ENCODE measurements at regions not wholly inside any gene's neighbourhood (a gene's known extent, or its start where the extent isn't known, plus 50 kb on each side); places are given as distances from the start of the nearest gene placed in this dataset.

- no peak for TF ChIP-seq CTCF (IDR thresholded peaks at IDR 0.05; ENCODE audit: borderline replicate concordance, extremely low read depth, low read length, poor library complexity, severe bottlenecking)
- TF ChIP-seq EZH2 (IDR thresholded peaks at IDR 0.05; ENCODE audit: borderline replicate concordance, low read depth, low read length, severe bottlenecking), result no peak
Measured at GRCh38 chr13:70484931-70485330, 376.7 kb upstream of the KLHL1 start.

Data from DND-41 (cell line).